ENCODE measurements at regions not wholly inside any gene's neighbourhood (a gene's known extent, or its start where the extent isn't known, plus 50 kb on each side); places are given as distances from the start of the nearest gene placed in this dataset.

GRCh38 chr18:51647346-51647745 lies 449.9 kb upstream of the MEX3C start (continued):
- TF ChIP-seq ZNF565 (CRISPR knock-in tag; conservative IDR thresholded peaks at IDR 0.05; ENCODE audit: low read depth) (no peak), GLIS3 (CRISPR knock-in tag; IDR thresholded peaks at IDR 0.05) (no peak), ZNF8 (CRISPR knock-in tag; IDR thresholded peaks at IDR 0.05) (no peak)

- TF ChIP-seq PATZ1 (CRISPR knock-in tag; IDR thresholded peaks at IDR 0.05; ENCODE audit: borderline replicate concordance) (no peak), ZNF8 (CRISPR knock-in tag; IDR thresholded peaks at IDR 0.05) (no peak), TCF4 (CRISPR knock-in tag; IDR thresholded peaks at IDR 0.05; ENCODE audit: borderline replicate concordance) (no peak), ZFP30 (CRISPR knock-in tag; IDR thresholded peaks at IDR 0.05) (no peak)
- no peak for ATAC-seq
These were observed 450.5 kb upstream of the MEX3C start for GRCh38 chr18:51647942-51648341.

- TF ChIP-seq ZFP30 (CRISPR knock-in tag; IDR thresholded peaks at IDR 0.05): no peak
- no peak for TF ChIP-seq SNAI2 (CRISPR knock-in tag; IDR thresholded peaks at IDR 0.05)
- no peak for TF ChIP-seq ESRRG (CRISPR knock-in tag; IDR thresholded peaks at IDR 0.05)
- no peak for TF ChIP-seq GLIS3 (CRISPR knock-in tag; IDR thresholded peaks at IDR 0.05)
- no peak for ATAC-seq
These were observed 452.3 kb upstream of the MEX3C start for GRCh38 chr18:51649796-51650195.

- no peak for TF ChIP-seq ESRRG (CRISPR knock-in tag; IDR thresholded peaks at IDR 0.05)
- TF ChIP-seq CSRNP3 (CRISPR knock-in tag; IDR thresholded peaks at IDR 0.05): no peak
- no peak for TF ChIP-seq ISL1 (CRISPR knock-in tag; IDR thresholded peaks at IDR 0.05)
- no peak for TF ChIP-seq POU6F1 (CRISPR knock-in tag; IDR thresholded peaks at IDR 0.05; ENCODE audit: borderline replicate concordance, low read depth)
- TF ChIP-seq ZFP30 (CRISPR knock-in tag; IDR thresholded peaks at IDR 0.05): no peak
- no peak for ATAC-seq
These were observed 454.3 kb upstream of the MEX3C start for GRCh38 chr18:51651761-51652160.

- TF ChIP-seq BACH2 (CRISPR knock-in tag; IDR thresholded peaks at IDR 0.05; ENCODE audit: borderline replicate concordance): no peak
- TF ChIP-seq GLIS3 (CRISPR knock-in tag; IDR thresholded peaks at IDR 0.05): no peak
- TF ChIP-seq ZFP30 (CRISPR knock-in tag; IDR thresholded peaks at IDR 0.05): no peak
- no peak for ATAC-seq
These were observed 456.2 kb upstream of the MEX3C start for GRCh38 chr18:51653507-51654213.

- no peak for ATAC-seq
- no peak for TF ChIP-seq POU6F1 (CRISPR knock-in tag; IDR thresholded peaks at IDR 0.05; ENCODE audit: borderline replicate concordance, low read depth)
- TF ChIP-seq ESRRG (CRISPR knock-in tag; IDR thresholded peaks at IDR 0.05): no peak
- no peak for TF ChIP-seq CREB5 (CRISPR knock-in tag; IDR thresholded peaks at IDR 0.05; ENCODE audit: low read depth)
- no peak for TF ChIP-seq TOX (CRISPR knock-in tag; IDR thresholded peaks at IDR 0.05; ENCODE audit: borderline replicate concordance)
- TF ChIP-seq ZNF70 (CRISPR knock-in tag; IDR thresholded peaks at IDR 0.05): no peak
- TF ChIP-seq CSRNP3 (CRISPR knock-in tag; IDR thresholded peaks at IDR 0.05): no peak
- TF ChIP-seq TCF4 (CRISPR knock-in tag; IDR thresholded peaks at IDR 0.05; ENCODE audit: borderline replicate concordance): no peak
- TF ChIP-seq TSHZ2 (CRISPR knock-in tag; IDR thresholded peaks at IDR 0.05): no peak
- no peak for TF ChIP-seq ZC3H10 (CRISPR knock-in tag; IDR thresholded peaks at IDR 0.05)
These were observed 457.2 kb upstream of the MEX3C start for GRCh38 chr18:51654488-51655326.

Data from SK-N-SH treated with all-trans-retinoic acid at 6 μM for 48 hours (cell line).